Activated CD4-positive, alpha-beta T cell treated with anti-CD3 and anti-CD28 coated beads, Interleukin-2, amount 50 U/mL, for 48 hours (primary cell): ENCODE measurements at regions not wholly inside any gene's neighbourhood (a gene's known extent, or its start where the extent isn't known, plus 50 kb on each side); places are given as distances from the start of the nearest gene placed in this dataset.

Experiments
- DNase-seq, 2 experiments: peaks; one replicate each; pipeline ENCODE4 v3.0.0-alpha.2; 2020

GRCh38 chr14:22333422-22334274 lies 255.4 kb downstream of the DAD1 start:
- no peak for DNase-seq

GRCh38 chr14:22332686-22333421 lies 256.2 kb downstream of the DAD1 start:
- DNase-seq: no peak

- DNase-seq: no peak
Observed at GRCh38 chr14:22329371-22329770, 259.7 kb downstream of the DAD1 start.

GRCh38 chr14:22325676-22326400 lies 263.2 kb downstream of the DAD1 start:
- no peak for DNase-seq

GRCh38 chr14:22320362-22320750 lies 268.7 kb downstream of the DAD1 start:
- DNase-seq: no peak

- no peak for DNase-seq
Observed at GRCh38 chr14:22319526-22320361, 269.3 kb downstream of the DAD1 start.

- no peak for DNase-seq
Observed at GRCh38 chr14:22318951-22319350, 270.1 kb downstream of the DAD1 start.

- DNase-seq: no peak
Observed at GRCh38 chr14:22316473-22316872, 272.6 kb downstream of the DAD1 start.

GRCh38 chr14:22315336-22315735 lies 273.7 kb downstream of the DAD1 start:
- no peak for DNase-seq

- no peak for DNase-seq
Observed at GRCh38 chr14:22314183-22314820, 274.7 kb downstream of the DAD1 start.

GRCh38 chr14:22313172-22313801 lies 275.7 kb downstream of the DAD1 start:
- no peak for DNase-seq

GRCh38 chr14:22311636-22312035 lies 277.4 kb downstream of the DAD1 start:
- no peak for DNase-seq

GRCh38 chr14:22305607-22306006 lies 283.4 kb downstream of the DAD1 start:
- no peak for DNase-seq

GRCh38 chr14:22304326-22304725 lies 284.7 kb downstream of the DAD1 start:
- DNase-seq: no peak

GRCh38 chr14:22303589-22304195 lies 285.3 kb downstream of the DAD1 start:
- DNase-seq: no peak

GRCh38 chr14:22300646-22301045 lies 288.4 kb downstream of the DAD1 start:
- no peak for DNase-seq

- DNase-seq: no peak
Observed at GRCh38 chr14:22297376-22297775, 291.6 kb downstream of the DAD1 start.

GRCh38 chr14:22296722-22297121 lies 292.3 kb downstream of the DAD1 start:
- DNase-seq: no peak

GRCh38 chr14:22296088-22296487 lies 292.9 kb downstream of the DAD1 start:
- no peak for DNase-seq

GRCh38 chr14:22291406-22291805 lies 297.6 kb downstream of the DAD1 start:
- no peak for DNase-seq

GRCh38 chr14:22289570-22289969 lies 299.5 kb downstream of the DAD1 start:
- DNase-seq: no peak
